SK-N-SH treated with all-trans-retinoic acid at 6 μM for 48 hours (cell line): ENCODE measurements at regions not wholly inside any gene's neighbourhood (a gene's known extent, or its start where the extent isn't known, plus 50 kb on each side); places are given as distances from the start of the nearest gene placed in this dataset.

ENCODE experiments used
- ATAC-seq: fragments of 200-7000 bp; cut with Tn5 transposase; 3 replicates; pipeline ENCODE4 v1.9.1; 2020; ENCODE audit warnings: mild to moderate bottlenecking, moderate library complexity
- ARNTL ChIP-seq: fragments of 450-650 bp; formaldehyde crosslinking; IDR thresholded peaks from 2 replicates; pipeline ENCODE4 v1.5.0; 2020; ENCODE audit warnings: low read depth, mild to moderate bottlenecking, moderate library complexity, borderline replicate concordance
- BACH2 ChIP-seq: fragments of 250-450 bp; sonication (Bioruptor Pico); IDR thresholded peaks from 2 replicates; pipeline ENCODE4 v1.9.0; 2021; ENCODE audit warnings: mild to moderate bottlenecking, borderline replicate concordance
- CREB5 ChIP-seq: fragments of 250-450 bp; sonication (Bioruptor Pico); IDR thresholded peaks from 2 replicates; pipeline ENCODE4 v1.5.1; 2020; ENCODE audit warnings: low read depth, mild to moderate bottlenecking, moderate library complexity
- CSDC2 ChIP-seq: fragments of 250-450 bp; sonication (Bioruptor Pico); IDR thresholded peaks from 2 replicates; pipeline ENCODE4 v1.5.0; 2020; ENCODE audit warnings: mild to moderate bottlenecking, moderate library complexity
- CSRNP3 ChIP-seq: fragments of 250-450 bp; sonication (Bioruptor Pico); IDR thresholded peaks from 2 replicates; pipeline ENCODE4 v1.5.1; 2021; ENCODE audit warnings: mild to moderate bottlenecking, moderate library complexity
- ESRRG ChIP-seq: fragments of 250-450 bp; sonication (Bioruptor Pico); IDR thresholded peaks from 2 replicates; pipeline ENCODE4 v1.6.1; 2021; ENCODE audit warnings: mild to moderate bottlenecking
- GLIS3 ChIP-seq: fragments of 250-450 bp; sonication (Bioruptor Pico); IDR thresholded peaks from 2 replicates; pipeline ENCODE4 v1.5.0; 2020; ENCODE audit warnings: mild to moderate bottlenecking, moderate library complexity
- ISL1 ChIP-seq: fragments of 250-450 bp; sonication (Bioruptor Pico); IDR thresholded peaks from 2 replicates; pipeline ENCODE4 v2.1.2; 2022; ENCODE audit warnings: mild to moderate bottlenecking, moderate library complexity
- OSR1 ChIP-seq: fragments of 250-450 bp; sonication (Bioruptor Pico); IDR thresholded peaks from 2 replicates; pipeline ENCODE4 v1.8.0; 2022; ENCODE audit warnings: moderate library complexity, mild to moderate bottlenecking, inconsistent platforms
- POU6F1 ChIP-seq: fragments of 250-450 bp; sonication (Bioruptor Pico); IDR thresholded peaks from 2 replicates; pipeline ENCODE4 v1.8.0; 2021; ENCODE audit warnings: low read depth, mild to moderate bottlenecking, moderate library complexity, borderline replicate concordance
- RARB ChIP-seq: fragments of 250-450 bp; sonication (Bioruptor Pico); IDR thresholded peaks from 2 replicates; pipeline ENCODE4 v1.8.0; 2021; ENCODE audit warnings: mild to moderate bottlenecking, moderate library complexity
- SNAI2 ChIP-seq: fragments of 250-450 bp; sonication (Bioruptor Pico); IDR thresholded peaks from 2 replicates; pipeline ENCODE4 v1.5.0; 2020; ENCODE audit warnings: mild to moderate bottlenecking, moderate library complexity
- TCF4 ChIP-seq: fragments of 250-450 bp; sonication (Bioruptor Pico); IDR thresholded peaks from 2 replicates; pipeline ENCODE4 v1.8.0; 2021; ENCODE audit warnings: mild to moderate bottlenecking, moderate library complexity, borderline replicate concordance
- TOX ChIP-seq: fragments of 250-450 bp; sonication (Bioruptor Pico); IDR thresholded peaks from 2 replicates; pipeline ENCODE4 v1.8.0; 2021; ENCODE audit warnings: mild to moderate bottlenecking, moderate library complexity, borderline replicate concordance
- TSHZ2 ChIP-seq: fragments of 250-450 bp; sonication (Bioruptor Pico); IDR thresholded peaks from 2 replicates; pipeline ENCODE4 v1.5.0; 2020; ENCODE audit warnings: mild to moderate bottlenecking, moderate library complexity
- ZC3H10 ChIP-seq: fragments of 250-450 bp; sonication (Bioruptor Pico); IDR thresholded peaks from 2 replicates; pipeline ENCODE4 v1.5.1; 2021; ENCODE audit warnings: mild to moderate bottlenecking, moderate library complexity
- ZFP3 ChIP-seq: fragments of 250-450 bp; sonication (Bioruptor Pico); IDR thresholded peaks from 2 replicates; pipeline ENCODE4 v1.5.0; 2020; ENCODE audit warnings: mild to moderate bottlenecking, moderate library complexity
- ZFP30 ChIP-seq: fragments of 450-650 bp; formaldehyde crosslinking; IDR thresholded peaks from 2 replicates; pipeline ENCODE4 v1.5.0; 2022; ENCODE audit warnings: mild to moderate bottlenecking, moderate library complexity
- ZNF565 ChIP-seq: fragments of 450-650 bp; formaldehyde crosslinking; conservative IDR thresholded peaks from 2 replicates; pipeline ENCODE4 v1.5.0; 2020; ENCODE audit warnings: low read depth, mild to moderate bottlenecking, moderate library complexity
- ZNF70 ChIP-seq: fragments of 450-650 bp; formaldehyde crosslinking; IDR thresholded peaks from 2 replicates; pipeline ENCODE4 v1.5.0; 2020; ENCODE audit warnings: mild to moderate bottlenecking, moderate library complexity
- ZNF8 ChIP-seq: fragments of 450-650 bp; formaldehyde crosslinking; IDR thresholded peaks from 2 replicates; pipeline ENCODE4 v1.5.0; 2020; ENCODE audit warnings: mild to moderate bottlenecking, moderate library complexity

GRCh38 chr2:41079011-41079410, 627.1 kb upstream of the SLC8A1 start:
- ATAC-seq: no peak
- TF ChIP-seq TCF4 (CRISPR knock-in tag) (no peak), CREB5 (no peak), ZFP30 (no peak), TOX (CRISPR knock-in tag) (no peak), ISL1 (CRISPR knock-in tag) (no peak), TSHZ2 (CRISPR knock-in tag) (no peak), ZC3H10 (CRISPR knock-in tag) (no peak), CSDC2 (CRISPR knock-in tag) (no peak), BACH2 (CRISPR knock-in tag) (no peak), ZNF70 (CRISPR knock-in tag) (no peak), ARNTL (CRISPR knock-in tag) (no peak), ZNF565 (CRISPR knock-in tag) (no peak), POU6F1 (CRISPR knock-in tag) (no peak), RARB (CRISPR knock-in tag) (no peak), ZFP3 (CRISPR knock-in tag) (no peak), ESRRG (CRISPR knock-in tag) (no peak), GLIS3 (no peak), CSRNP3 (CRISPR knock-in tag) (no peak), OSR1 (no peak)

- no peak for ATAC-seq
- TF ChIP-seq TSHZ2 (CRISPR knock-in tag): no peak
- TF ChIP-seq TCF4 (CRISPR knock-in tag): no peak
- TF ChIP-seq CSDC2 (CRISPR knock-in tag): no peak
- TF ChIP-seq GLIS3: no peak
- no peak for TF ChIP-seq ZFP3 (CRISPR knock-in tag)
- TF ChIP-seq BACH2 (CRISPR knock-in tag): no peak
- TF ChIP-seq ISL1 (CRISPR knock-in tag): no peak
- no peak for TF ChIP-seq ZNF70 (CRISPR knock-in tag)
- no peak for TF ChIP-seq TOX (CRISPR knock-in tag)
- no peak for TF ChIP-seq ZNF565 (CRISPR knock-in tag)
- TF ChIP-seq POU6F1 (CRISPR knock-in tag): no peak
- TF ChIP-seq SNAI2 (CRISPR knock-in tag): no peak
- TF ChIP-seq RARB (CRISPR knock-in tag): no peak
- TF ChIP-seq ZC3H10 (CRISPR knock-in tag): no peak
- TF ChIP-seq ZNF8: no peak
- TF ChIP-seq, all 23 proteins: peak for 0
Observed at GRCh38 chr2:41084321-41084720, 632.4 kb upstream of the SLC8A1 start.
